ENCODE measurements at regions not wholly inside any gene's neighbourhood (a gene's known extent, or its start where the extent isn't known, plus 50 kb on each side); places are given as distances from the start of the nearest gene placed in this dataset.

GRCh38 chr7:45241339-45242109 lies 83.9 kb downstream of the RAMP3 start:
- no peak overlapping the region for H3K4me3 ChIP-seq (ENCODE audit: low read depth, low read length)
- TF ChIP-seq CTCF (IDR thresholded peaks at IDR 0.05; ENCODE audit: borderline replicate concordance, insufficient read depth, low read depth, low read length) = no peak

GRCh38 chr7:45242261-45242660 lies 84.7 kb downstream of the RAMP3 start:
- H3K4me3 ChIP-seq (ENCODE audit: low read depth, low read length) = no peak overlapping the region

GRCh38 chr7:45242698-45243097 lies 85.1 kb downstream of the RAMP3 start:
- TF ChIP-seq CTCF (IDR thresholded peaks at IDR 0.05; ENCODE audit: borderline replicate concordance, insufficient read depth, low read depth, low read length) = no peak

More at GRCh38 chr7:45242261-45242660, 84.7 kb downstream of the RAMP3 start:
- no peak for TF ChIP-seq CTCF (IDR thresholded peaks at IDR 0.05; ENCODE audit: borderline replicate concordance, insufficient read depth, low read depth, low read length)

GRCh38 chr7:45244981-45245380 lies 87.4 kb downstream of the RAMP3 start:
- TF ChIP-seq CTCF (IDR thresholded peaks at IDR 0.05; ENCODE audit: borderline replicate concordance, insufficient read depth, low read depth, low read length) = no peak
- no peak overlapping the region for H3K4me3 ChIP-seq (ENCODE audit: low read depth, low read length)

More at GRCh38 chr7:45242698-45243097, 85.1 kb downstream of the RAMP3 start:
- no peak overlapping the region for H3K4me3 ChIP-seq (ENCODE audit: low read depth, low read length)

- no peak for TF ChIP-seq CTCF (IDR thresholded peaks at IDR 0.05; ENCODE audit: borderline replicate concordance, insufficient read depth, low read depth, low read length)
- H3K4me3 ChIP-seq (ENCODE audit: low read depth, low read length) = no peak overlapping the region
These were observed 88.7 kb downstream of the RAMP3 start for GRCh38 chr7:45246339-45246738.

GRCh38 chr7:45252248-45252647 lies 94.7 kb downstream of the RAMP3 start:
- no peak for TF ChIP-seq CTCF (IDR thresholded peaks at IDR 0.05; ENCODE audit: borderline replicate concordance, insufficient read depth, low read depth, low read length)
- no peak overlapping the region for H3K4me3 ChIP-seq (ENCODE audit: low read depth, low read length)

GRCh38 chr7:45252857-45253256 lies 95.3 kb downstream of the RAMP3 start:
- TF ChIP-seq CTCF (IDR thresholded peaks at IDR 0.05; ENCODE audit: borderline replicate concordance, insufficient read depth, low read depth, low read length) = no peak
- H3K4me3 ChIP-seq (ENCODE audit: low read depth, low read length) = no peak overlapping the region
